Panc1 (cell line): ENCODE measurements at regions not wholly inside any gene's neighbourhood (a gene's known extent, or its start where the extent isn't known, plus 50 kb on each side); places are given as distances from the start of the nearest gene placed in this dataset.

ENCODE experiments used
- ATAC-seq: fragments of 200-7000 bp; cut with Tn5 transposase; 2 replicates; pipeline ENCODE4 v1.9.1; 2020; ENCODE audit warnings: mild to moderate bottlenecking, moderate library complexity
- BruUV-seq: library from RNA; stranded (reverse); fragments of 400-500 nt; replicated peaks from 2 replicates; lab custom pipeline; 2021; lab: Mats Ljungman, UMichigan
- CTCF ChIA-PET: fragments of 300-600 bp; sonication (Branson Sonifier 250); formaldehyde crosslinking; loops from one replicate; lab custom pipeline; 2022; ENCODE audit warnings: antibody characterized with exemption; lab: Charles Lee
- POLR2A ChIA-PET: fragments of 300-600 bp; sonication (Branson Sonifier 250); formaldehyde crosslinking; loops from one replicate; lab custom pipeline; 2022; ENCODE audit warnings: antibody characterized with exemption; lab: Charles Lee
- DNase-seq: peaks from one replicate; pipeline ENCODE4 v3.0.0-alpha.2; 2010; ENCODE audit warnings: low read depth, low spot score
- H3K27ac ChIP-seq: 2 replicates; pipeline ENCODE4 v1.5.1; 2011; ENCODE audit warnings: mild to moderate bottlenecking, low read length, inconsistent platforms
- H3K27me3 ChIP-seq: fragments of 200-500 bp; sonication (Bioruptor generic); 2 replicates; pipeline ENCODE4 v1.6.0; 2014; ENCODE audit warnings: low read length, inconsistent platforms; ENCODE audit not compliant: control insufficient read depth, insufficient read depth
- H3K36me3 ChIP-seq: fragments of 200-500 bp; sonication (Bioruptor generic); 2 replicates; pipeline ENCODE4 v1.5.1; 2014; ENCODE audit warnings: inconsistent platforms, mild to moderate bottlenecking, low read length, moderate library complexity; ENCODE audit not compliant: control insufficient read depth, insufficient read depth
- H3K4me1 ChIP-seq: 2 replicates; pipeline ENCODE4 v1.5.1; 2011; ENCODE audit warnings: inconsistent platforms, mild to moderate bottlenecking, low read length, moderate library complexity; ENCODE audit not compliant: control insufficient read depth, insufficient read depth
- H3K4me3 ChIP-seq, 2 experiments: 2 replicates each; pipeline ENCODE4 v1.5.1; 2011 to 2012; ENCODE audit warnings: low read depth in 2 of 2, low read length in 2 of 2, mild to moderate bottlenecking in 2 of 2, inconsistent platforms in 1 of 2, moderate library complexity in 1 of 2
- H3K9me3 ChIP-seq: fragments of 200-500 bp; sonication (Bioruptor generic); 2 replicates; pipeline ENCODE4 v1.5.1; 2014; ENCODE audit warnings: low read depth, mild to moderate bottlenecking, inconsistent platforms, low read length, moderate library complexity; ENCODE audit not compliant: control insufficient read depth, insufficient read depth
- CTCF ChIP-seq: fragments of 450-650 bp; IDR thresholded peaks from 2 replicates; pipeline ENCODE4 v1.5.1; 2017; ENCODE audit warnings: mild to moderate bottlenecking
- POLR2AphosphoS5 ChIP-seq: IDR thresholded peaks from 2 replicates; pipeline ENCODE4 v1.6.1; 2012; ENCODE audit warnings: mild to moderate bottlenecking, low read depth, low read length, moderate library complexity
- SIN3A ChIP-seq: IDR thresholded peaks from 2 replicates; pipeline ENCODE4 v1.6.1; 2012; ENCODE audit warnings: low read depth, mild to moderate bottlenecking, low read length, moderate library complexity, borderline replicate concordance; ENCODE audit not compliant: insufficient read depth
- TCF7L2 ChIP-seq: IDR thresholded peaks from 2 replicates; pipeline ENCODE4 v1.6.1; 2011; ENCODE audit warnings: mild to moderate bottlenecking, low read depth, low read length, inconsistent platforms
- in situ Hi-C: cut with HindIII; loops from 2 replicates; pipeline ENCODE4 v1.10.0; 2016; ENCODE audit warnings: low sequenced_read_pairs, low pct_unique_long_range_greater_than_20kb
- intact Hi-C: fragments of 100-400 bp; cut with micrococcal nuclease; formaldehyde crosslinking; loops from one replicate; pipeline ENCODE4 v1.10.0; 2022; ENCODE audit not compliant: unreplicated experiment
- TF ChIP-seq, protein P1 (sequence below), 2 experiments: IDR thresholded peaks; 2 replicates each; pipeline ENCODE4 v1.6.1; 2011 to 2012; ENCODE audit warnings: low read depth in 2 of 2, control low read depth in 1 of 2, low read length in 1 of 2, mild to moderate bottlenecking in 1 of 2, moderate library complexity in 1 of 2; ENCODE audit not compliant: insufficient read depth in 1 of 2

DNA sequence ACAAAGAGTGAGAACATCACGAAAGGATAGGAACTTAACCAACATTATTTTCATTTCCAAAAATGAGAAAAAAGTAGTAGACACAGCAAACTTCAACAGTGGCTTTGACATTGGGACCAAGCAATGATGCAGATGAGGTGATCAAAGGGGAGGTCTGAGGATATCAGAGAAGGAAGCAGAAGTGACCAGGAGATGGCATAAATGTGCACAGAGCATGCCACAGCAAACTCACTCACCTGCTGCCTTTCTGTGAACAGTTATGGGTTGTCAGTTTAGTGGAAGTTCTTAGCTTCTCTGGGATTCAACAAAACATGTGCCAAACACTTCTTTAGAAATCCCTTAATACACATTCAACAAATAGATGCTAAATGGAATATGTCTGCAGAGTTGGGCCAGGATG lies 290.1 kb downstream of the PLPP3 start:
- no TSS peak for BruUV-seq
- no peak for TF ChIP-seq CTCF
- TF ChIP-seq TCF7L2 = no peak
- no peak for TF ChIP-seq POLR2AphosphoS5
- TF ChIP-seq, protein P1, sequence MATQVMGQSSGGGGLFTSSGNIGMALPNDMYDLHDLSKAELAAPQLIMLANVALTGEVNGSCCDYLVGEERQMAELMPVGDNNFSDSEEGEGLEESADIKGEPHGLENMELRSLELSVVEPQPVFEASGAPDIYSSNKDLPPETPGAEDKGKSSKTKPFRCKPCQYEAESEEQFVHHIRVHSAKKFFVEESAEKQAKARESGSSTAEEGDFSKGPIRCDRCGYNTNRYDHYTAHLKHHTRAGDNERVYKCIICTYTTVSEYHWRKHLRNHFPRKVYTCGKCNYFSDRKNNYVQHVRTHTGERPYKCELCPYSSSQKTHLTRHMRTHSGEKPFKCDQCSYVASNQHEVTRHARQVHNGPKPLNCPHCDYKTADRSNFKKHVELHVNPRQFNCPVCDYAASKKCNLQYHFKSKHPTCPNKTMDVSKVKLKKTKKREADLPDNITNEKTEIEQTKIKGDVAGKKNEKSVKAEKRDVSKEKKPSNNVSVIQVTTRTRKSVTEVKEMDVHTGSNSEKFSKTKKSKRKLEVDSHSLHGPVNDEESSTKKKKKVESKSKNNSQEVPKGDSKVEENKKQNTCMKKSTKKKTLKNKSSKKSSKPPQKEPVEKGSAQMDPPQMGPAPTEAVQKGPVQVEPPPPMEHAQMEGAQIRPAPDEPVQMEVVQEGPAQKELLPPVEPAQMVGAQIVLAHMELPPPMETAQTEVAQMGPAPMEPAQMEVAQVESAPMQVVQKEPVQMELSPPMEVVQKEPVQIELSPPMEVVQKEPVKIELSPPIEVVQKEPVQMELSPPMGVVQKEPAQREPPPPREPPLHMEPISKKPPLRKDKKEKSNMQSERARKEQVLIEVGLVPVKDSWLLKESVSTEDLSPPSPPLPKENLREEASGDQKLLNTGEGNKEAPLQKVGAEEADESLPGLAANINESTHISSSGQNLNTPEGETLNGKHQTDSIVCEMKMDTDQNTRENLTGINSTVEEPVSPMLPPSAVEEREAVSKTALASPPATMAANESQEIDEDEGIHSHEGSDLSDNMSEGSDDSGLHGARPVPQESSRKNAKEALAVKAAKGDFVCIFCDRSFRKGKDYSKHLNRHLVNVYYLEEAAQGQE (IDR thresholded peaks at IDR 0.05; ENCODE audit: insufficient read depth in 1 of 2, low read depth in 2 of 2, low read length in 1 of 2) = no peak
- TF ChIP-seq SIN3A = no peak
- Histone ChIP-seq H3K27ac (no peak overlapping the region), H3K27me3 (no peaks in the 10 kb centered on the region), H3K36me3 (no peaks in the 10 kb centered on the region), H3K4me1 (no peaks in the 10 kb centered on the region), H3K9me3 (no peaks in the 10 kb centered on the region), H3K4me3 (no peak overlapping the region)
- ChIA-PET CTCF (no interaction called here), POLR2A (no interaction called here)
- no peak for DNase-seq
- ATAC-seq = no peak
- intact Hi-C loops (no loop called here), in situ Hi-C loops (no loop called here)

GRCh38 chr1:56287721-56288120 lies 291.6 kb downstream of the PLPP3 start:
- ChIA-PET POLR2A (no interaction called here), CTCF (no interaction called here)
- Histone ChIP-seq H3K4me3 (no peak overlapping the region), H3K36me3 (no peaks in the 10 kb centered on the region), H3K27me3 (no peaks in the 10 kb centered on the region), H3K27ac (no peak overlapping the region), H3K9me3 (no peaks in the 10 kb centered on the region), H3K4me1 (no peaks in the 10 kb centered on the region)
- DNase-seq (no peak), ATAC-seq (no peak)
- in situ Hi-C loops = no loop called here
- BruUV-seq = no TSS peak
- intact Hi-C loops = no loop called here
- TF ChIP-seq, protein P1 (IDR thresholded peaks at IDR 0.05; ENCODE audit: insufficient read depth in 1 of 2, low read depth in 2 of 2, low read length in 1 of 2) = no peak
- no peak for TF ChIP-seq CTCF
- TF ChIP-seq TCF7L2 = no peak
- no peak for TF ChIP-seq POLR2AphosphoS5
